GM12891 (cell line): ENCODE measurements at regions not wholly inside any gene's neighbourhood (a gene's known extent, or its start where the extent isn't known, plus 50 kb on each side); places are given as distances from the start of the nearest gene placed in this dataset.

Source experiments
- POLR2A ChIP-seq: IDR thresholded peaks from 2 replicates; pipeline ENCODE4 v1.6.1; 2011; ENCODE audit warnings: low read depth, low read length, control low read depth
- POLR2AphosphoS5 ChIP-seq: IDR thresholded peaks from 2 replicates; pipeline ENCODE4 v1.6.1; 2011; ENCODE audit warnings: low read depth, low read length, control low read depth
- SPI1 ChIP-seq: IDR thresholded peaks from 2 replicates; pipeline ENCODE4 v1.6.1; 2011; ENCODE audit warnings: low read depth, low read length, control low read depth
- TAF1 ChIP-seq: IDR thresholded peaks from 2 replicates; pipeline ENCODE4 v1.6.1; 2011; ENCODE audit warnings: low read depth, low read length, control low read depth

DNA sequence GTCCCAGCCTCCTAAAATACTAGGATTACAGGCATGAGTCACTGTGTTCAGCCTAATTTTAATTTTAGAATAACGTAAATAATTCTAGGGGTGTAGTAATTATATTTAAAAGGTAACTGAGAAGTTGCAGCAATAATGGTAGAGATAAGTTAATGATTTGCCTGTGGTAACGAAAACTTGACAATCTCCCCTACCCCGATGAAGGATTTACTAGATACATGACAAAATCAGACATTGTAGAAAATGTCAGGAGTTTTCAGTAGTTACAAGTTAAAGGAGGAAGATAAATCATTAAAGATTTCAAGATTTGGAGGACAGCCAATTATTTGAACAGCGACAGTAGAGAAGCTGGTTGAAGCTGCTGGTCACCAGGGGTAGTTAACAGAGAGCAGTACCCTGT lies 652.2 kb upstream of the PCDH20 start:
- TF ChIP-seq TAF1 (no peak), POLR2AphosphoS5 (no peak), POLR2A (no peak), SPI1 (no peak)
